ENCODE measurements at regions not wholly inside any gene's neighbourhood (a gene's known extent, or its start where the extent isn't known, plus 50 kb on each side); places are given as distances from the start of the nearest gene placed in this dataset.

- 85 to 100% (median 100%) methylated on average over 2 of the region's 2 CpGs for WGBS, 3 donors
- Histone ChIP-seq H3K4me3 (no peak overlapping the region), H3K9me3 (no peaks in the 10 kb centered on the region), H3K27ac (no peak overlapping the region), H3K27me3 (ENCODE audit: insufficient read depth in 3 of 3, low read length in 2 of 3) (no peaks in the 10 kb centered on the region), H3K4me1 (peaks cover 2% of the 10 kb centered on the region), H3K36me3 (ENCODE audit: insufficient read depth in 1 of 2, low read depth in 1 of 2) (no peaks in the 10 kb centered on the region)
- TF ChIP-seq, protein P1, sequence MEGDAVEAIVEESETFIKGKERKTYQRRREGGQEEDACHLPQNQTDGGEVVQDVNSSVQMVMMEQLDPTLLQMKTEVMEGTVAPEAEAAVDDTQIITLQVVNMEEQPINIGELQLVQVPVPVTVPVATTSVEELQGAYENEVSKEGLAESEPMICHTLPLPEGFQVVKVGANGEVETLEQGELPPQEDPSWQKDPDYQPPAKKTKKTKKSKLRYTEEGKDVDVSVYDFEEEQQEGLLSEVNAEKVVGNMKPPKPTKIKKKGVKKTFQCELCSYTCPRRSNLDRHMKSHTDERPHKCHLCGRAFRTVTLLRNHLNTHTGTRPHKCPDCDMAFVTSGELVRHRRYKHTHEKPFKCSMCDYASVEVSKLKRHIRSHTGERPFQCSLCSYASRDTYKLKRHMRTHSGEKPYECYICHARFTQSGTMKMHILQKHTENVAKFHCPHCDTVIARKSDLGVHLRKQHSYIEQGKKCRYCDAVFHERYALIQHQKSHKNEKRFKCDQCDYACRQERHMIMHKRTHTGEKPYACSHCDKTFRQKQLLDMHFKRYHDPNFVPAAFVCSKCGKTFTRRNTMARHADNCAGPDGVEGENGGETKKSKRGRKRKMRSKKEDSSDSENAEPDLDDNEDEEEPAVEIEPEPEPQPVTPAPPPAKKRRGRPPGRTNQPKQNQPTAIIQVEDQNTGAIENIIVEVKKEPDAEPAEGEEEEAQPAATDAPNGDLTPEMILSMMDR (IDR thresholded peaks at IDR 0.05) = no peak
- no peak for DNase-seq
- no peak for ATAC-seq
- intact Hi-C loops (cut with DNase I) = no loop called here
Measured at GRCh38 chr20:4300401-4300800, 51.3 kb upstream of the ADRA1D start.

DNA sequence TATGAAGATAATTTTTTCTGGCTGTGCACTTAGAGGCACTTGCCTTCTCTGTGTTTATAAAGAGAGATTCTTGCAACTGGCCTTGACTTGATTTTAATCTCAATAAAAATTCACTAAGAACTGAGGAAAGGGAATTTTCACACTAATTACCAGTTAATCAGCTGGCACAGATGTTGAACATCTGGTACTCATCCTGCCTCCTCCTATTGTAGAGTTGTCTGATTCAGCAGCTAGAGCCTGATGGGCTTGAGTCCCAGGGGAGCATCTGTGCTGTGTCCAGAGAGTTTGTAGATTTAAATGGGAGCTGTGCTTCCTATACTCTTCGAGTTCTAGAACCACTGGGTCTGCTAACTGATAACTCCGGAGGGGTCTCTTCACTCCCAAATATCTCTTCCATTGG, 50.7 kb upstream of the ADRA1D start:
- TF ChIP-seq, protein P1 (IDR thresholded peaks at IDR 0.05) = no peak
- Histone ChIP-seq H3K4me1 (peaks cover 2% of the 10 kb centered on the region), H3K27ac (no peak overlapping the region), H3K36me3 (ENCODE audit: insufficient read depth in 1 of 2, low read depth in 1 of 2) (no peaks in the 10 kb centered on the region), H3K27me3 (ENCODE audit: insufficient read depth in 3 of 3, low read length in 2 of 3) (peaks cover 0 to 2% (median 0%) of the 10 kb centered on the region in 3 donors), H3K9me3 (no peaks in the 10 kb centered on the region), H3K4me3 (no peak overlapping the region)
- no peak for DNase-seq
- no peak for ATAC-seq
- WGBS, 3 donors = 37 to 49% (median 37%) methylated on average over 2 of the region's 2 CpGs
- intact Hi-C loops (cut with DNase I) = loop anchor here in 1 of 2 donors (1.0 kb wide), 1 partner anchor 122 kb away; no protein-coding TSS in a partner anchor

DNA sequence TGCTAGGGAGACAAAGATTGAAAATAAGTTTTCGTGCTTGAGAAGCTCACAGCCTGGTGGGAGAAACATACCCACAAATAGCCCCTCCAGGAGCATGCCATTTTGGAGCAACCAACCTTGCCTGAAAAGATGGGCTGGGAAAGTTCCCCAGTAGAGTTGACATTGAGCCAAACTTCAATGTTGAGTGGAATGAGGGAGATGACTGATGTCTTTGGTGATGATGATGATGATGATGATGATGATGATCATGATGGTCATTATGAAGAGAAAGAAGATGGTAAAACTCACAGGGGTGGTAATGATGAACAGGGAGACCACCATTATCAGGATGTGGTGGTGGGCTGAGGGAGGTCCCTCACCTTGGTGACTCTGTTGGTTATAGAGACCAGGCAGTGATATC, 50.1 kb upstream of the ADRA1D start:
- TF ChIP-seq, protein P1 (IDR thresholded peaks at IDR 0.05) = no peak
- no peak for ATAC-seq
- Histone ChIP-seq H3K4me3 (no peak overlapping the region), H3K27me3 (ENCODE audit: insufficient read depth in 3 of 3, low read length in 2 of 3) (peaks cover 0 to 2% (median 0%) of the 10 kb centered on the region in 3 donors), H3K27ac (no peak overlapping the region), H3K4me1 (peaks cover 2% of the 10 kb centered on the region), H3K36me3 (ENCODE audit: insufficient read depth in 1 of 2, low read depth in 1 of 2) (no peaks in the 10 kb centered on the region), H3K9me3 (no peaks in the 10 kb centered on the region)
- intact Hi-C loops (cut with DNase I) = loop anchor here in 1 of 2 donors (1.0 kb wide), 1 partner anchor 122 kb away; no protein-coding TSS in a partner anchor
- WGBS, 3 donors = 77 to 88% (median 82%) methylated on average over 1 of the region's 1 CpG
- no peak for DNase-seq
